A549 (cell line): ENCODE measurements at regions not wholly inside any gene's neighbourhood (a gene's known extent, or its start where the extent isn't known, plus 50 kb on each side); places are given as distances from the start of the nearest gene placed in this dataset.
A peak's percentile ranks its signal among the peaks of the same experiment; 100 is the strongest.

ENCODE experiments used
- ATAC-seq, 2 experiments: fragments of 200-7000 bp in 1 of 2; fragments of >200 bp in 1 of 2; cut with Nextera tagmentation in 1 of 2; cut with Tn5 transposase in 1 of 2; 3 replicates each; pipeline versions ENCODE4 v1.8.0 to v1.9.1; 2018 to 2020; ENCODE audit warnings: mild to moderate bottlenecking in 1 of 2, moderate library complexity in 1 of 2
- CTCF ChIA-PET: fragments of 300-600 bp; sonication (Branson Sonifier 250); formaldehyde crosslinking; extraction: SDS; loops from one replicate; lab custom pipeline; 2021; ENCODE audit warnings: antibody characterized with exemption, inconsistent platforms; lab: Yijun Ruan, JAX
- POLR2A ChIA-PET: fragments of 350-600 bp; formaldehyde crosslinking; extraction: SDS; loops from one replicate; lab custom pipeline; 2021; ENCODE audit warnings: antibody characterized with exemption, inconsistent platforms; lab: Yijun Ruan, JAX
- DNase-seq, 2 experiments: peaks; one replicate each; pipeline versions ENCODE4 v3.0.0 to v3.0.0-alpha.2; 2011 to 2016; ENCODE audit warnings: low read depth in 1 of 2, low spot score in 1 of 2
- FAIRE-seq: peaks from 2 replicates; lab custom pipeline; 2011; peaks lifted over from hg19 to GRCh38; lab: Jason Lieb, UNC
- H3K27ac ChIP-seq, 2 experiments: fragments of >200 bp; sonication (Bioruptor Twin); formaldehyde crosslinking; 3 replicates each; pipeline ENCODE4 v1.5.1; 2016 to 2017
- H3K4me1 ChIP-seq: fragments of >200 bp; sonication (Bioruptor Twin); formaldehyde crosslinking; 3 replicates; pipeline ENCODE4 v1.6.1; 2016
- H3K4me2 ChIP-seq: fragments of >200 bp; sonication (Bioruptor Twin); formaldehyde crosslinking; 3 replicates; pipeline ENCODE4 v1.6.1; 2016
- H3K4me3 ChIP-seq: fragments of >200 bp; sonication (Bioruptor Twin); formaldehyde crosslinking; 3 replicates; pipeline ENCODE4 v1.5.1; 2016
- H3K9me3 ChIP-seq: fragments of >200 bp; sonication (Bioruptor Twin); formaldehyde crosslinking; 3 replicates; pipeline ENCODE4 v1.6.1; 2016
- BCL3 ChIP-seq: fragments of >200 bp; sonication (Bioruptor Twin); formaldehyde crosslinking; IDR thresholded peaks from 3 replicates; pipeline ENCODE4 v1.6.1; 2016
- BHLHE40 ChIP-seq: IDR thresholded peaks from 2 replicates; pipeline ENCODE4 v1.6.1; 2012; ENCODE audit warnings: low read depth, low read length, inconsistent platforms
- CBX2 ChIP-seq: fragments of 200-600 bp; sonication (generic); IDR thresholded peaks from 2 replicates; pipeline ENCODE4 v1.6.1; 2016; ENCODE audit warnings: low read depth, mild to moderate bottlenecking, borderline replicate concordance
- CHD2 ChIP-seq: fragments of 150-350 bp; IDR thresholded peaks from 2 replicates; pipeline ENCODE4 v1.6.1; 2014; ENCODE audit warnings: low read length; ENCODE audit not compliant: partially characterized antibody
- CTCF ChIP-seq: fragments of >200 bp; sonication (Bioruptor Twin); formaldehyde crosslinking; IDR thresholded peaks from 3 replicates; pipeline ENCODE4 v1.5.1; 2016
- E2F6 ChIP-seq: IDR thresholded peaks from 2 replicates; pipeline ENCODE4 v1.6.1; 2012; ENCODE audit warnings: low read depth, borderline replicate concordance
- EHF ChIP-seq: fragments of 250-450 bp; sonication (Bioruptor Pico); IDR thresholded peaks from 2 replicates; pipeline ENCODE4 v1.5.0; 2020; ENCODE audit warnings: mild to moderate bottlenecking
- EP300 ChIP-seq, 2 experiments: fragments of >200 bp; sonication (Bioruptor Twin); formaldehyde crosslinking; IDR thresholded peaks; 2 replicates in 1 of 2; 3 replicates in 1 of 2; pipeline ENCODE4 v1.6.1; 2016 to 2017
- FOSB ChIP-seq: fragments of 250-450 bp; sonication (Bioruptor Pico); IDR thresholded peaks from 2 replicates; pipeline ENCODE4 v1.5.0; 2020; ENCODE audit warnings: mild to moderate bottlenecking, moderate library complexity
- FOSL2 ChIP-seq, 2 experiments: fragments of 450-650 bp in 1 of 2; fragments of >200 bp in 1 of 2; sonication (Bioruptor Twin) in 1 of 2; formaldehyde crosslinking; IDR thresholded peaks; 2 replicates each; pipeline versions ENCODE4 v1.5.0 to v1.6.1; 2016 to 2020; ENCODE audit warnings: mild to moderate bottlenecking in 1 of 2, moderate library complexity in 1 of 2
- FOXS1 ChIP-seq: fragments of 250-450 bp; sonication (Bioruptor Pico); IDR thresholded peaks from 2 replicates; pipeline ENCODE4 v1.5.0; 2020; ENCODE audit warnings: mild to moderate bottlenecking, moderate library complexity
- HES2 ChIP-seq: fragments of >200 bp; sonication (Bioruptor Twin); formaldehyde crosslinking; IDR thresholded peaks from 2 replicates; pipeline ENCODE4 v1.6.1; 2016
- HMGXB4 ChIP-seq: fragments of 250-450 bp; sonication (Bioruptor Pico); IDR thresholded peaks from 2 replicates; pipeline ENCODE4 v1.5.0; 2021; ENCODE audit warnings: mild to moderate bottlenecking, moderate library complexity, borderline replicate concordance
- HOXB5 ChIP-seq: fragments of 250-450 bp; sonication (Bioruptor Pico); IDR thresholded peaks from 2 replicates; pipeline ENCODE4 v1.5.0; 2020; ENCODE audit warnings: mild to moderate bottlenecking, moderate library complexity
- MAX ChIP-seq: IDR thresholded peaks from 2 replicates; pipeline ENCODE4 v1.6.1; 2012
- PHF8 ChIP-seq: fragments of 200-600 bp; sonication (generic); IDR thresholded peaks from 2 replicates; pipeline ENCODE4 v1.6.1; 2016; ENCODE audit warnings: low read depth, mild to moderate bottlenecking, antibody characterized with exemption, moderate library complexity, borderline replicate concordance
- RAD21 ChIP-seq, 2 experiments: fragments of >200 bp in 1 of 2; sonication (Bioruptor Twin) in 1 of 2; formaldehyde crosslinking in 1 of 2; IDR thresholded peaks in 1 of 2; conservative IDR thresholded peaks in 1 of 2; 2 replicates in 1 of 2; 3 replicates in 1 of 2; pipeline ENCODE4 v1.6.1; 2012 to 2018; ENCODE audit warnings: inconsistent platforms in 1 of 2
- RARB ChIP-seq: fragments of 250-450 bp; sonication (Bioruptor Pico); IDR thresholded peaks from 2 replicates; pipeline ENCODE4 v1.8.0; 2021; ENCODE audit warnings: mild to moderate bottlenecking, moderate library complexity
- RFX5 ChIP-seq: fragments of 450-650 bp; IDR thresholded peaks from 2 replicates; pipeline ENCODE4 v1.7.1; 2014; ENCODE audit warnings: antibody characterized with exemption, mild to moderate bottlenecking, moderate library complexity
- RNF2 ChIP-seq: fragments of 200-600 bp; sonication (generic); IDR thresholded peaks from 2 replicates; pipeline ENCODE4 v1.6.1; 2016; ENCODE audit warnings: low read depth, mild to moderate bottlenecking, antibody characterized with exemption, moderate library complexity, borderline replicate concordance
- SMC3 ChIP-seq: fragments of >200 bp; sonication (Bioruptor Twin); formaldehyde crosslinking; IDR thresholded peaks from 3 replicates; pipeline ENCODE4 v1.6.1; 2018; ENCODE audit warnings: inconsistent platforms
- SREBF2 ChIP-seq: fragments of 450-650 bp; IDR thresholded peaks from 2 replicates; pipeline ENCODE4 v1.6.1; 2014; ENCODE audit warnings: mild to moderate bottlenecking, moderate library complexity
- TFCP2L1 ChIP-seq: fragments of 250-450 bp; sonication (Bioruptor Pico); IDR thresholded peaks from 2 replicates; pipeline ENCODE4 v1.5.0; 2021; ENCODE audit warnings: mild to moderate bottlenecking
- USF2 ChIP-seq: fragments of 450-650 bp; IDR thresholded peaks from 2 replicates; pipeline ENCODE4 v1.6.1; 2014; ENCODE audit warnings: antibody characterized with exemption
- whole genome bisulfite sequencing: methylation state at CpG from one replicate; pipeline ENCODE4 v1.1.6; 2017; ENCODE audit errors: missing lambda C conversion rate; 5-methylcytosine and 5-hydroxymethylcytosine counted together

GRCh38 chr11:110376021-110376420, 53.7 kb upstream of the FDX1 start (continued):
- no peak for TF ChIP-seq RFX5
- no peak for TF ChIP-seq TFCP2L1 (CRISPR knock-in tag)

- FAIRE-seq (no peak), ATAC-seq (peak; percentile 81 to 90), DNase-seq (peak; percentile 65 to 87)
- H3K4me1 ChIP-seq, result peaks cover 49% of the 10 kb centered on the region
- peak overlapping the region; percentile 69 for H3K4me2 ChIP-seq
- no peaks in the 10 kb centered on the region for H3K9me3 ChIP-seq
- TF ChIP-seq CHD2, result no peak
- no peak for TF ChIP-seq BHLHE40
- TF ChIP-seq SREBF2, result no peak
- no peak for TF ChIP-seq FOXS1
- peak; percentile 79 for TF ChIP-seq CTCF
- TF ChIP-seq SMC3, result peak; percentile 85
- TF ChIP-seq EP300 (IDR thresholded peaks at IDR 0.05), result no peak
- TF ChIP-seq EHF (CRISPR knock-in tag), result no peak
- no peak for TF ChIP-seq RNF2
- no peak for TF ChIP-seq USF2
- TF ChIP-seq PHF8, result no peak
- no peak for TF ChIP-seq MAX
- no peak for TF ChIP-seq HMGXB4 (CRISPR knock-in tag)
- no peak for TF ChIP-seq HES2
- no peak for TF ChIP-seq FOSB (CRISPR knock-in tag)
- peak; percentile 83 to 84 for TF ChIP-seq RAD21 (conservative IDR thresholded peaks at IDR 0.05 in 1 of 2, IDR thresholded peaks at IDR 0.05 in 1 of 2)
- no peak for TF ChIP-seq E2F6
- no peak for TF ChIP-seq RFX5
- TF ChIP-seq CBX2, result no peak
- TF ChIP-seq RARB (CRISPR knock-in tag), result no peak
- TF ChIP-seq HOXB5, result no peak
- no peak for TF ChIP-seq FOSL2 (IDR thresholded peaks at IDR 0.05)
- no peak for TF ChIP-seq FOSL2 (CRISPR knock-in tag; IDR thresholded peaks at IDR 0.05)
- no peak for TF ChIP-seq BCL3
- POLR2A ChIA-PET, result no interaction called here
- no peak overlapping the region for H3K4me3 ChIP-seq
- CTCF ChIA-PET, result interaction anchor here (0.6 to 1.7 kb wide), 17 partner anchors 9 to 313 kb away, joined by 3 to 28 read pairs (median 3); no protein-coding TSS in a partner anchor
- WGBS, result 23% methylated on average over 6 of the region's 6 CpGs
- H3K27ac ChIP-seq, result peak overlapping the region; percentile 63 to 74
Observed at GRCh38 chr11:110376711-110377324, 52.9 kb upstream of the FDX1 start.
